ENCODE measurements at regions not wholly inside any gene's neighbourhood (a gene's known extent, or its start where the extent isn't known, plus 50 kb on each side); places are given as distances from the start of the nearest gene placed in this dataset.

DNA sequence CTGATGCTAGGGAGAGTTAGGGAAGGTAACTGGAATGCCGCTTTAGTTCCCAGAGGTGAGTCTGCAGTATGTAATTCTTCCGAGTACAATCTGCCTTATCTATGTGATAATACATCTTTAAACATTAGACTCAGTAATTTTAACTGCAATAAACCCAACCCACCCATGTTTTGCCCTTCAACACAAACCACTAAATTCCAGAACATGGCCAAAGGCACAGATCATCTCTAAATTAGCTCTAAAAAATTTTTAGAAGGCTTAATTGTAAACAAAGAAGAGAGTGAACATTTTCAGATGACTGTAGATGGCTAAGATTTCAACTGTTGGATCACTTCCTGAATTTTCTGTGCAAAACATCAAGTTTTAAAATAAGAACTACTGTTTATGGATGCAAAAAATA, 488.7 kb upstream of the ID2 start (continued):
- TF ChIP-seq, protein P1, sequence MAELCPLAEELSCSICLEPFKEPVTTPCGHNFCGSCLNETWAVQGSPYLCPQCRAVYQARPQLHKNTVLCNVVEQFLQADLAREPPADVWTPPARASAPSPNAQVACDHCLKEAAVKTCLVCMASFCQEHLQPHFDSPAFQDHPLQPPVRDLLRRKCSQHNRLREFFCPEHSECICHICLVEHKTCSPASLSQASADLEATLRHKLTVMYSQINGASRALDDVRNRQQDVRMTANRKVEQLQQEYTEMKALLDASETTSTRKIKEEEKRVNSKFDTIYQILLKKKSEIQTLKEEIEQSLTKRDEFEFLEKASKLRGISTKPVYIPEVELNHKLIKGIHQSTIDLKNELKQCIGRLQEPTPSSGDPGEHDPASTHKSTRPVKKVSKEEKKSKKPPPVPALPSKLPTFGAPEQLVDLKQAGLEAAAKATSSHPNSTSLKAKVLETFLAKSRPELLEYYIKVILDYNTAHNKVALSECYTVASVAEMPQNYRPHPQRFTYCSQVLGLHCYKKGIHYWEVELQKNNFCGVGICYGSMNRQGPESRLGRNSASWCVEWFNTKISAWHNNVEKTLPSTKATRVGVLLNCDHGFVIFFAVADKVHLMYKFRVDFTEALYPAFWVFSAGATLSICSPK (IDR thresholded peaks at IDR 0.05; ENCODE audit: borderline replicate concordance): no peak
- TF ChIP-seq, protein P2, sequence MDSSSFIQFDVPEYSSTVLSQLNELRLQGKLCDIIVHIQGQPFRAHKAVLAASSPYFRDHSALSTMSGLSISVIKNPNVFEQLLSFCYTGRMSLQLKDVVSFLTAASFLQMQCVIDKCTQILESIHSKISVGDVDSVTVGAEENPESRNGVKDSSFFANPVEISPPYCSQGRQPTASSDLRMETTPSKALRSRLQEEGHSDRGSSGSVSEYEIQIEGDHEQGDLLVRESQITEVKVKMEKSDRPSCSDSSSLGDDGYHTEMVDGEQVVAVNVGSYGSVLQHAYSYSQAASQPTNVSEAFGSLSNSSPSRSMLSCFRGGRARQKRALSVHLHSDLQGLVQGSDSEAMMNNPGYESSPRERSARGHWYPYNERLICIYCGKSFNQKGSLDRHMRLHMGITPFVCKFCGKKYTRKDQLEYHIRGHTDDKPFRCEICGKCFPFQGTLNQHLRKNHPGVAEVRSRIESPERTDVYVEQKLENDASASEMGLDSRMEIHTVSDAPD (CRISPR knock-in tag; IDR thresholded peaks at IDR 0.05): no peak
- TF ChIP-seq, protein P3, sequence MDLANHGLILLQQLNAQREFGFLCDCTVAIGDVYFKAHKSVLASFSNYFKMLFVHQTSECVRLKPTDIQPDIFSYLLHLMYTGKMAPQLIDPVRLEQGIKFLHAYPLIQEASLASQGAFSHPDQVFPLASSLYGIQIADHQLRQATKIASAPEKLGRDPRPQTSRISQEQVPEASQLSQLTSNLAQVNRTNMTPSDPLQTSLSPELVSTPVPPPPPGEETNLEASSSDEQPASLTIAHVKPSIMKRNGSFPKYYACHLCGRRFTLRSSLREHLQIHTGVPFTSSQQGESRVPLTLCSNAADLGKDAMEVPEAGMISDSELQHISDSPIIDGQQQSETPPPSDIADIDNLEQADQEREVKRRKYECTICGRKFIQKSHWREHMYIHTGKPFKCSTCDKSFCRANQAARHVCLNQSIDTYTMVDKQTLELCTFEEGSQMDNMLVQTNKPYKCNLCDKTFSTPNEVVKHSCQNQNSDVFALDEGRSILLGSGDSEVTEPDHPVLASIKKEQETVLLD (IDR thresholded peaks at IDR 0.05): no peak

DNA sequence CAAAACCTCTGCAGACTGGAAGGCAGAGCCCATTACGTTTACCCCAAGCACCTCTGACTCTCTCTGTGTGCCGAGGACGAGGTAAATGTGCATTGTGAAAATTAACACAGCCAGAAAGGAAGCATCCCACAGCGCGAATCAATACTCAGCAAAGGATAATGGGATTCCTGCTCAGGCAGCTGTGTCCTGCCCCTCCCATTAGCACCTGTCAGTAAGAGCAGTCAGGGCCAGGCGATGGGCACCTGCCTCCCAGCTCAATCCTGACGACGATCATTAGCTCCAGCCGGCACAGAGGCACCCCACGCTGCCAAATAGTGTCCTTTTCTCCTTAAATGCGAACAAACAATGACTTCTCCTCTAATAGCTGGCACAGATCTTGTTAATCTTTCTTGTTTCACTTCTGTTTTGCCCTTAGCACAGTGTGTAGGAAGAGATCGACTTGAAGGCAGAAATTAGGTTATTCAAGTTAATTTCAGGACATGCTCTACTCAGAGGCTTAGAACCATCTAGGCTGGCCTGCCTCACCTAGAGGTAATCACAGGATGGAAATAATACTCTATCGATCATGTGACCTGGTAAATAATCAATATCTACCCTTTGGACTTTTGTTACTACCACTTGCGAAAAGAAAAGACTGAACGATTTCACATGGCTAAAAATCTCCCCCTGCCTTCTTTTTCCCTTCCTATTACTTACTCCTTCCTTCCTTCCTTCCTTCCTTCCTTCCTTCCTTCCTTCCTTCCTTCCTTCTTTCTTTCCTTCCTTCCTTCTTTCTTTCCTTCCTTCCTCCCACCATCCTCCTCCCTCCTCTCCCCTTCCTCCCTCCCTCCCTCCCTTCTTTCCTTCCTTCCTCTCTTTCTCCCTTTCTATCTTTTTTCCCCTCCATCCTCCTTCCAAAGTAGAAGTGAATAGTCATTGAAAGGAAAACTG, 487.9 kb upstream of the ID2 start:
- no peaks in the 10 kb centered on the region for H3K79me2 ChIP-seq (ENCODE audit: control insufficient read depth, insufficient read depth, low read length)
- ChIA-PET CTCF (ENCODE audit: low intra/inter-chr PET ratio) (no interaction called here), POLR2A (interaction anchor here (0.7 kb wide), 1 partner anchor 1967 kb away, joined by 3 read pairs; no protein-coding TSS in a partner anchor)
- no peaks in the 10 kb centered on the region for H4K20me1 ChIP-seq (replicated peaks; ENCODE audit: control insufficient read depth, insufficient read depth, low read length)
- no peak for TF ChIP-seq SAFB (IDR thresholded peaks at IDR 0.05; ENCODE audit: borderline replicate concordance, low read depth, low read length)
- TF ChIP-seq, protein P4, sequence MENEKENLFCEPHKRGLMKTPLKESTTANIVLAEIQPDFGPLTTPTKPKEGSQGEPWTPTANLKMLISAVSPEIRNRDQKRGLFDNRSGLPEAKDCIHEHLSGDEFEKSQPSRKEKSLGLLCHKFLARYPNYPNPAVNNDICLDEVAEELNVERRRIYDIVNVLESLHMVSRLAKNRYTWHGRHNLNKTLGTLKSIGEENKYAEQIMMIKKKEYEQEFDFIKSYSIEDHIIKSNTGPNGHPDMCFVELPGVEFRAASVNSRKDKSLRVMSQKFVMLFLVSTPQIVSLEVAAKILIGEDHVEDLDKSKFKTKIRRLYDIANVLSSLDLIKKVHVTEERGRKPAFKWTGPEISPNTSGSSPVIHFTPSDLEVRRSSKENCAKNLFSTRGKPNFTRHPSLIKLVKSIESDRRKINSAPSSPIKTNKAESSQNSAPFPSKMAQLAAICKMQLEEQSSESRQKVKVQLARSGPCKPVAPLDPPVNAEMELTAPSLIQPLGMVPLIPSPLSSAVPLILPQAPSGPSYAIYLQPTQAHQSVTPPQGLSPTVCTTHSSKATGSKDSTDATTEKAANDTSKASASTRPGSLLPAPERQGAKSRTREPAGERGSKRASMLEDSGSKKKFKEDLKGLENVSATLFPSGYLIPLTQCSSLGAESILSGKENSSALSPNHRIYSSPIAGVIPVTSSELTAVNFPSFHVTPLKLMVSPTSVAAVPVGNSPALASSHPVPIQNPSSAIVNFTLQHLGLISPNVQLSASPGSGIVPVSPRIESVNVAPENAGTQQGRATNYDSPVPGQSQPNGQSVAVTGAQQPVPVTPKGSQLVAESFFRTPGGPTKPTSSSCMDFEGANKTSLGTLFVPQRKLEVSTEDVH (IDR thresholded peaks at IDR 0.05; ENCODE audit: low read depth, partially characterized antibody): no peak
- TF ChIP-seq, protein P5, sequence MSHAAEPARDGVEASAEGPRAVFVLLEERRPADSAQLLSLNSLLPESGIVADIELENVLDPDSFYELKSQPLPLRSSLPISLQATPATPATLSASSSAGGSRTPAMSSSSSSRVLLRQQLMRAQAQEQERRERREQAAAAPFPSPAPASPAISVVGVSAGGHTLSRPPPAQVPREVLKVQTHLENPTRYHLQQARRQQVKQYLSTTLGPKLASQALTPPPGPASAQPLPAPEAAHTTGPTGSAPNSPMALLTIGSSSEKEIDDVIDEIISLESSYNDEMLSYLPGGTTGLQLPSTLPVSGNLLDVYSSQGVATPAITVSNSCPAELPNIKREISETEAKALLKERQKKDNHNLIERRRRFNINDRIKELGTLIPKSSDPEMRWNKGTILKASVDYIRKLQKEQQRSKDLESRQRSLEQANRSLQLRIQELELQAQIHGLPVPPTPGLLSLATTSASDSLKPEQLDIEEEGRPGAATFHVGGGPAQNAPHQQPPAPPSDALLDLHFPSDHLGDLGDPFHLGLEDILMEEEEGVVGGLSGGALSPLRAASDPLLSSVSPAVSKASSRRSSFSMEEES (CRISPR knock-in tag; IDR thresholded peaks at IDR 0.05): peak; percentile 69
- TF ChIP-seq, protein P6, sequence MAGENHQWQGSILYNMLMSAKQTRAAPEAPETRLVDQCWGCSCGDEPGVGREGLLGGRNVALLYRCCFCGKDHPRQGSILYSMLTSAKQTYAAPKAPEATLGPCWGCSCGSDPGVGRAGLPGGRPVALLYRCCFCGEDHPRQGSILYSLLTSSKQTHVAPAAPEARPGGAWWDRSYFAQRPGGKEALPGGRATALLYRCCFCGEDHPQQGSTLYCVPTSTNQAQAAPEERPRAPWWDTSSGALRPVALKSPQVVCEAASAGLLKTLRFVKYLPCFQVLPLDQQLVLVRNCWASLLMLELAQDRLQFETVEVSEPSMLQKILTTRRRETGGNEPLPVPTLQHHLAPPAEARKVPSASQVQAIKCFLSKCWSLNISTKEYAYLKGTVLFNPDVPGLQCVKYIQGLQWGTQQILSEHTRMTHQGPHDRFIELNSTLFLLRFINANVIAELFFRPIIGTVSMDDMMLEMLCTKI (IDR thresholded peaks at IDR 0.05; ENCODE audit: partially characterized antibody): no peak
- H3K27ac ChIP-seq (ENCODE audit: extremely low read depth, low read depth, low read length): no peak overlapping the region
- in situ Hi-C loops (cut with MboI): no loop called here
- WGBS (ENCODE audit: insufficient coverage, low coverage, missing lambda C conversion rate): 2% methylated on average over 15 of the region's 15 CpGs
- H3K4me1 ChIP-seq (replicated peaks in 1 of 2; ENCODE audit: control insufficient read depth in 2 of 2, insufficient read depth in 2 of 2, low read length in 2 of 2): no peaks in the 10 kb centered on the region
- BruUV-seq (replicated peaks): no TSS peak
- H3K9me1 ChIP-seq (ENCODE audit: control insufficient read depth, insufficient read depth, low read length): no peaks in the 10 kb centered on the region
- ATAC-seq (no peak), DNase-seq (ENCODE audit: extremely low read depth in 1 of 4, low spot score in 3 of 4) (no peak), FAIRE-seq (no peak)
- H2AFZ ChIP-seq (ENCODE audit: low read depth, low read length): no peak overlapping the region
- H3K4me3 ChIP-seq: no peak overlapping the region
- no peak overlapping the region for H3K4me2 ChIP-seq (ENCODE audit: insufficient read depth, low read length)
- H3K36me3 ChIP-seq (ENCODE audit: control insufficient read depth, insufficient read depth, low read length): no peaks in the 10 kb centered on the region
- no peaks in the 10 kb centered on the region for H3K9me3 ChIP-seq (replicated peaks; ENCODE audit: control insufficient read depth, insufficient read depth, low read depth, low read length)
- H3K27me3 ChIP-seq (ENCODE audit: control insufficient read depth in 2 of 2, insufficient read depth in 2 of 2, low read length in 2 of 2): peaks cover 0 to 10% of the 10 kb centered on the region in 2 experiments; a peak in 4 of 5 replicates
- no peak overlapping the region for H3K9ac ChIP-seq (ENCODE audit: insufficient read depth in 1 of 2, low read depth in 2 of 2, low read length in 2 of 2)
- intact Hi-C loops (cut with micrococcal nuclease): no loop called here

Data from K562 (cell line).